GM21526 (cell line): ENCODE measurements at regions not wholly inside any gene's neighbourhood (a gene's known extent, or its start where the extent isn't known, plus 50 kb on each side); places are given as distances from the start of the nearest gene placed in this dataset.
"Not testable (repeated sequence)": the region's sequence is repeated elsewhere in the genome, so short reads cannot be mapped to it uniquely, and the experiment has no call there.

Experiments used
- ATAC-seq: cut with Tn5 transposase; IDR thresholded peaks from one replicate; pipeline ENCODE4 v1.9.1; 2021; ENCODE audit warnings: moderate library complexity; ENCODE audit not compliant: unreplicated experiment, low FRiP score

GRCh38 chr10:123221418-123221817 lies 67.2 kb downstream of the BUB3 start:
- ATAC-seq: no peak

GRCh38 chr10:123222832-123223231 lies 68.6 kb downstream of the BUB3 start:
- no peak for ATAC-seq

DNA sequence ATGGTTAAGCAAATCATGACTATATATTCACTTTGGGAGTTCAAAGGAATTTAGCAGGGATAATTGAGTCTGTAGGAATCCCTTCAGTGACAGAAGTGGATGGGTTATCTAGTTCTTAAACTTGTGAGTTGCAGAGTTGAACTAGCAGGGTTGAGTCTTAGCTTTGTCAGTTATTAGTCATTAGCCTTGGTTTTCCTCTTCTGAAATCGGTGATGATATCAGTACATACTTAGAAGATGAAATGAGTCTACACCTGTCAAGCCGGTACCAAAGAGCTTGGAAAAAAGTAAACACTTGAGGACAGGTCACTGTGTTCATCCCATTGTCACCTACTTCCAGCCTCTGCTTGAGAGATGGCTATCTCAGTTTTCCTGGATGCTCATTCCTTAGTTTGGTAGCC lies 73.5 kb downstream of the BUB3 start:
- no peak for ATAC-seq

DNA sequence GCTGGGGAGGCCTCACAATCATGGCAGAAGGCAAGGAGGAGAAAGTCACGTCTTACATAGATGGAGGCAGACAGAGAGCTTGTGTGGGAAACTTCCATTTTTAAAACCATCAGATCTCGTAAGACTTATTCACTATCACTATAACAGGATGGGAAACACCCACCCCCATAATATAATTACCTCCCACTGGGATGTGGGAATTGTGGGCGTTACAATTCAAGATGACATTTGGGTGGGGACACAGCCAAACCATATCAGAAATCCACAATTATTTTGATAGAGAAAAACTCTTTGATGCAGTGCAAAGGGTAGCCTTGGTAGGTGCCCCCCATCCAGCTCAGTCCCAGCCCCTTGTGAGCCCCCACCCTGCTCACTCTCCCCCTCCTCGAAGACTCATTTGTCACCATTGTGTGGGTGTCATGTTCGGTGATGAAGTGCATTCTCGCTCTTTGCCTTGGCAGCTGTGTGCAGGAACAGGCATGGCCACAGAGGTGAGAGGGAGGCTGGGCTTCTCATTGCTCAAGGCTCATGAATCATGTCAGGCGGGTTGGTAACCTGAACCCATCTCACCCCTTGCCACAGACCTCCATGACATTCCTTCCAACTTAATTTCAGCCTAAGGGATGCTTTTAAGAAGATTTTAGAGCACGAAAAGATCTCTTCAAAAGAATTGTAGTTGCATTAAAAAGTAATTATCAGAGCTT lies 75.9 kb downstream of the BUB3 start:
- ATAC-seq: no peak

DNA sequence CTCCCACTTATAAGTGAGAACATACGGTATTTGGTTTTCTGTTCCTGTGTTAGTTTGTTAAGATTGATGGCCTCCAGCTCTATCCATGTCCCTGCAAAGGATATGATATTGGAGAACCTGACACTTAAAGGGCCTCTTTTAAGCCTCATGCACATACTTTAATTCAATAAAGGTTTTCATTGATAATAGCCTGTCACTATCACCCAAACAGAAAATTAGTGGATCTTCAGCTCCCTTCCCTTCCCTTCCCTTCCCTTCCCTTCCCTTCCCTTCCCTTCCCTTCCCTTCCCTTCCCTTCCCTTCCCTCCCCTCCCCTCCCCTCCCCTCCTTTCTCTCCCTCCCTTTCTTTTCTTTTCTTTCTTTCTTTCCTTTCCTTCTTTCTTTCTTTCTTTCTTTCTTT lies 78.7 kb downstream of the BUB3 start:
- ATAC-seq: not testable (repeated sequence)

DNA sequence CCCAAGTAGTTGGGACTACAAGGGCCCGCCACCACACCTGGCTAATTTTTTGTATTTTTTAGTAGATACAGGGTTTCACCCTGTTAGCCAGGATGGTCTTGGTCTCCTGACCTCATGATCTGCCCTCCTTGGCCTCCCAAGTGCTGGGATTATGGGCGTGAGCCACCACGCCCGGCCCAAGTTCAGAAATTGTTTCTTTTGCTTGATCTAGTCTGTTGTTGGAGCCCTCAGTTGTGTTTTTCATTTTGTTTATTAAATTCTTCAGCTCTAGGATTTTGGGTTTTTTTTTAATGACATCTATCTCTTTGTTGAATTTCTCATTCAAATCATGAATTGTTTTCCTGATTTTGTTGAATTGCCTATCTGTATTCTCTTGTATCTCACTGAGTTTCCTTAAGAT lies 80.8 kb downstream of the BUB3 start:
- ATAC-seq: not testable (repeated sequence)

GRCh38 chr10:123236126-123236525 lies 81.9 kb downstream of the BUB3 start:
- no peak for ATAC-seq

- no peak for ATAC-seq
These were observed 86.0 kb downstream of the BUB3 start for GRCh38 chr10:123240250-123240649.

DNA sequence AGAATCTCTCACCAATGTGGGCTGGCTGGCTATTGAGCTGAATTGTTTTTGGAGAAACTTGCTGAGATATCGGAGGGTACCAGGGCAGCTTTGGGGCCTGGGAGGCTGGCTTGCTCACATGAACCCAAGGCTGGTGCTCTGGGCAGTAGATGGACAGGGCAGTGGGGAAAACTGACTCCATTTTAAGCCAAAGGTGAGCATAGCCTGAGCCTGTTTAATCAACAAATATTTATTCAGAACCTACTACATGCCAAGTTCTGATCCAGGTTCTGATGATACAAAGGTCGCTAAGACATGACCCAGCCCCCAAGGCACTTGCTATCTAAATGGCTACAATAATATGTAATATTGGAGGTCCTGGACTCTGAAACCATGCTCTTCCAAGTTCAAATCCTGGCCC lies 86.6 kb downstream of the BUB3 start:
- no peak for ATAC-seq

DNA sequence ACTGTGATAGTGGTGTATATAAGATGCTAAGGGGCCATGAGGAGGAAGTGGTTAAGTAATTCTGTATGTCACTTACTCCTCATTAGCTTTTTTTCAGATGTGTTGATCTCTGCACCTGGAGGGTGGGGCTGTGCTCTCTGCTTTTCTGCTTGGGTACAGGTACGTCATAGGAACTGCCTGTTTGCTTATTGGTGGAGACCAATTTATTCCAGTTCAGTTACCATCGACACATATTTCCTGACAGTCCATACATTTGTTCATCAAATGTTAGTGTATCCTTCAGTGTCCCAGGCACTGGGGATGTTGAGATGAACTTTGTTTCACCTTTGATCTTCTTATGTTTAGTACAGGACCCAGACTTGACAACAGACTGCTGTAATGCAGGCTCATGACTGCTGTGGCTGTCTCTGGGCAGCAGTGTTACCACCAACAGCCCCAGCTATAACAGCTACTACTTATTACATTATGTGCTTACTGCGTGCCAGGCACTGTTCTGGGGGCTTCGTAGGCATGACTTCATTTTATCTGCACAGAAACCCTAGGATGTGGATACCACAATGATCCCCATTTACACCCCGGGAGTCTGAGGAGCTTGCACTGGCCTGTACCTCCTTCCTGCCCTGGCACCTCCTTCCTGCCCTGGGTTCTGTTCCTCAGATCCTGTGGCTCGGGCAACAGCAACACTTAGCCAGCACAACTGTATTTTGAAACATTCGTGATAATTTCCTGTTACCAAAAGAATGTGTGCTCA lies 87.4 kb downstream of the BUB3 start:
- ATAC-seq: peak; percentile 80

- no peak for ATAC-seq
These were observed 90.5 kb downstream of the BUB3 start for GRCh38 chr10:123244747-123245146.

DNA sequence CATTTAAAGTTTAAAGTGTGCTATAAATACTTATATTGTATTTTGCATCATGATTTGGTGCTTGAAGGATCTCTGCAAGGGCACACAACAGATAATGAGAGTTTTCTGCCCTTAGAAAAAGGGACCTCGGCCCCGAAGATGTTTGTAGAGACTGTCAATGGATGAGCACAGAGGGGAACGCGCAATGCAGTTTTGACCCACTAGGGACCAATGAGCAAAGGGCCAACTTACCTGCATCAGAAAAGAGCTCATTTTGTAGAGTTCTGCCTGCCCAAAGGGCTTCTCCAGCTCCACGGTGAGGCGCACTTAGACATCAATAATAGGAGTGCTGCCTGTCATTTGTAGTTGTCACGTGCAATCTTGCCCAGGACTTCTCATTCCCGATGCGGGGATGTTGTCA lies 91.1 kb downstream of the BUB3 start:
- no peak for ATAC-seq

DNA sequence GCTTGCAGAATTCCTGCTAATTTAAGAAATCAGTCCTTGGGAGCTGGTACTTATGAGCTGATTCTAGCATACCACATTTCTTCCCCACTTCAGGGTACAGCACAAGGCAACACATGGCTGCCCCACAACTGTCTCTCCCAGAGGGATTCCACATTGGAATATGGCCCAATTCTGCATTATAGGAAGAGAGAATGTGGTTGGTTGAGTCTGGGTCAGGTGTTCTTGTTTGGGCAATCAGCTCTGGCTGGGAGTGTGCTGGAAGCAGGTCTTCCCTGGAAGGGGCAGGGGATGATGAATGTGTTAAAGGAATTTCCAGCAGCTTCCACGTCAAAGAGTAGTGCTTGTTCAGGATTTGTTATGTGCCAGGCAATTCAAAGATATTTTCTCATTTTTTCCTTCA lies 95.7 kb downstream of the BUB3 start:
- no peak for ATAC-seq

DNA sequence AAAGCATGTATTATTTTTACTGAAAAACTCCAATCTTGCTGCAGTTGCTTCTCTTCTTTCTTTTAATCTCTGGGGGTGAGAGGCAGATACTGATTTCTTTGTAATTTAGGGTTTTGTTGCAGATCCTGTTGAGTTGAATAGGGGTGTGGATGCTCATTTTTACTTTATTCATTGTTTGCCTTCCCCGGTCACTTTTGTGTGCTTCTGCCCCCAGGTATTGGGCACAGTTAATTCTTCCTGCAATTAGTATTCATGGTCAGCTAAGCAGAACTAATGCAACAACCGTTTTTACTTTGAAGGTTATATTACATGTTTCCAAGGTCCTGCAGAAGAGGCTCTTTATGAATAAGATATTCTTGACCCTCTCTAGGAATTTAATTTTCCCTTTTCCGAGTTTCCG lies 96.4 kb downstream of the BUB3 start:
- no peak for ATAC-seq

DNA sequence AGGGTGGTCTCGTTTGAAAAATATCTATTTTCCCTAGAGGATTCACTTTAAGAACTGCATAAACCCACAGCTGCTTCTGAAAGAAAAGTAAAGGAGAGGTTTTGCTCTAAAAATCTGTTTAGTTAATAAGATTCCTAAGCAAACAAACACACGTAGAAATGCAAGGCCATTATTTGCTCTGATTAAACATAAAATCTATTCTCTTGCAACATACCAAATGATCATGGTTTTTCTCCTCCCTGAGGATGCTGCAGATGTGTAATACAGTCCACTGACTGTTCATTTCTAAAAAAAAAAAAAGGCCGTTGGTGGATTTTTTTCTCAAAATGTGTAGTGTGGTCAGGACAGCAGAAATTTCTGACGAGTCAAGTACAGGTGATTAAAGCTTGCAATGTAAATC lies 98.6 kb downstream of the BUB3 start:
- no peak for ATAC-seq

GRCh38 chr10:123254343-123254742 lies 100.1 kb downstream of the BUB3 start:
- ATAC-seq: not testable (repeated sequence)

GRCh38 chr10:123257904-123258456 lies 103.8 kb downstream of the BUB3 start:
- no peak for ATAC-seq

DNA sequence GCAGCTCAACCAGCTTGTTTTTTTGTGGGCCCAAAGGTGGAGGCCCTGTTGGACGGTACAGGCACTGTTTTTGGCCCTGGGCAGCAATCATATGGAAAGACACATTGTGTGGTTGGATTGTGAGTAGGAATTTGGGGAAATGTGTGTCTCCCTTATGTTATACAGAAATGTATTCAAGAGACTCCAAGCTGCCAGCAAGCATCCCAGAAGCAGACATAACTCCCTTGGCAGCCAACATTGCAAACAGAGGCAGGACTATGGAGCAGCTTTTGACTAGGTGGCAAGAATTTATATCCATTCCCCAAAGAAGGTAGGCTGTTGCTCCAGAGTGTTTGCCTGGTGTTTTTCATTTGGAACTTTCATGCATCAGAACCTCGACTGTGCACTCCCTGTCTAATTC lies 104.9 kb downstream of the BUB3 start:
- no peak for ATAC-seq

GRCh38 chr10:123259791-123260190 lies 105.6 kb downstream of the BUB3 start:
- no peak for ATAC-seq

DNA sequence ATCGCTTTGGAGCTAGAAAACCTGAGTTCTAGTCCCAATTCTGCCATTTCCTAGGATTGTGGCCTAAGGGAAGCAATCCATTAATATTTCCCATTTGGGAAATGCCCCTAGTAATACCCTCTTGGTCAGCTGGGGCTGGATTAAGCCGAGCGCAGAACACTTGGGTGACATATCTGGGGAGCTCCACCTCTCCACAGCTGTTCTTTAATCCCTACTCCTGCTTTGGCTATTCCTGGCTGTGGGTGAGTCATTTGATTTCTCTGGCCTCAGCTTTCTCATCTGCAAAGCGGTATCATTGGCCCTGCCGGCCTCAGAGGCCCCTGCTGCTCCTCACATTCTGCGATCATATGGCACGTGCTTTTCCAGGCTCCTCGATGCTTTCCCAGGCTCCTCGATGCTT lies 108.3 kb downstream of the BUB3 start:
- no peak for ATAC-seq

DNA sequence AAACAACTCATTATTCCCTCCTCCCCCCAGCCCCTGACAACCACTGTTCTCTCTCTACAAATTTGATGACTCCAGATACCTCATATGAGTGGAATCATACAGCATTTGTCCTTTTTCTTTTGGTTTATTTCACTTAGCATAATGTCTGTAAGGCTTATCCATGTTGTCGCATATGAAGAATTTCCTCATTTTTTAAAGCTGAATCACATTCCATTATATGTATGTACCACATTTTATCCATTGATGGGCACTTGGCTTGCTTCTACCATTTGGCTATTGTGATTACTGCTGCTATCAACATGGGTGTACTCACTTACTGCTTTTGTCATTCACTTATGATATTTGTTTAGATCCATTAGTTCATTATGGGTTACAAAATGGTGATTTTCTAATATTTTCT lies 112.8 kb downstream of the BUB3 start:
- no peak for ATAC-seq

DNA sequence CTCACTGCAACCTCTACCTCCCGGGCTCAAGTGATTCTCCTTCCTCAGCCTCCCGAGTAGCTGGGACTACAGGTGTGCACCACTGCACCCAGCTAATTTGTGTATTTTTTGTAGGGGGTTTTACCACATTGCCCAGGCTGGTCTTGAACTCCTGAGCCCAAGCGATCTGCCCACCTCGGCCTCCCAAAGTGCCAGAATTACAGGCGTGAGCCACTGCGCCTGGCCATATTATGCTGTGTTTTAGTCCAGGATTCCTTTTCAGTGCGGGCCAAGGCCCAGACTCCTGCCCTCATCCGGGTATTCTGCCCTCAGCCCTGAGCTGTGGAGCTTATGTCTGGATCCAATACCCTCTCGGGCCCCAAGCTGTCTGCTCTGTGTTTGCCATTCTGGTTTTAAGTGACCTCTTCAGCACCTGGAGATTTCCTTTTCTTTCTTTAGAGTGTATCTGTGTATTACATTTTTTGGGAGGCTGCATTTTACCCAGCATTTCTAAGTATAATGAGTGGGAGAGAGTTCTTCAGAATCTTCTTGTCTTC lies 114.9 kb downstream of the BUB3 start:
- no peak for ATAC-seq
